ENCODE measurements at regions not wholly inside any gene's neighbourhood (a gene's known extent, or its start where the extent isn't known, plus 50 kb on each side); places are given as distances from the start of the nearest gene placed in this dataset.

- H2AFZ ChIP-seq: no peak overlapping the region
- no peak overlapping the region for H3K4me2 ChIP-seq (ENCODE audit: low read length)
- no peaks in the 10 kb centered on the region for H3K4me1 ChIP-seq
- H3K9ac ChIP-seq: no peak overlapping the region
- H3K27ac ChIP-seq: no peak overlapping the region
- no peak for TF ChIP-seq CTCF (IDR thresholded peaks at IDR 0.05)
- no peaks in the 10 kb centered on the region for H3K9me3 ChIP-seq (ENCODE audit: control insufficient read depth, low read length)
- no peaks in the 10 kb centered on the region for H3K27me3 ChIP-seq (ENCODE audit: control insufficient read depth, insufficient read depth, low read length)
- no peaks in the 10 kb centered on the region for H3K79me2 ChIP-seq
- no peaks in the 10 kb centered on the region for H3K36me3 ChIP-seq (ENCODE audit: control insufficient read depth, insufficient read depth, low read length)
- no peak overlapping the region for H3K4me3 ChIP-seq (ENCODE audit: low read depth, low read length)
Observed at GRCh38 chr2:144703852-144704708, 184.2 kb upstream of the ZEB2 start.

- H3K36me3 ChIP-seq (ENCODE audit: control insufficient read depth, insufficient read depth, low read length): no peaks in the 10 kb centered on the region
- no peaks in the 10 kb centered on the region for H3K9me3 ChIP-seq (ENCODE audit: control insufficient read depth, low read length)
- no peak overlapping the region for H3K4me2 ChIP-seq (ENCODE audit: low read length)
- no peak overlapping the region for H3K4me3 ChIP-seq (ENCODE audit: low read depth, low read length)
- H2AFZ ChIP-seq: no peak overlapping the region
- no peak for TF ChIP-seq CTCF (IDR thresholded peaks at IDR 0.05)
- no peak overlapping the region for H3K27ac ChIP-seq
- no peaks in the 10 kb centered on the region for H3K79me2 ChIP-seq
- no peaks in the 10 kb centered on the region for H3K27me3 ChIP-seq (ENCODE audit: control insufficient read depth, insufficient read depth, low read length)
- H3K4me1 ChIP-seq: no peaks in the 10 kb centered on the region
- H3K9ac ChIP-seq: no peak overlapping the region
Observed at GRCh38 chr2:144702051-144702450, 182.1 kb upstream of the ZEB2 start.

GRCh38 chr2:144701259-144701658 is 181.3 kb upstream of the ZEB2 start:
- no peaks in the 10 kb centered on the region for H3K27me3 ChIP-seq (ENCODE audit: control insufficient read depth, insufficient read depth, low read length)
- H3K4me3 ChIP-seq (ENCODE audit: low read depth, low read length): no peak overlapping the region
- no peak for TF ChIP-seq CTCF (IDR thresholded peaks at IDR 0.05)
- no peaks in the 10 kb centered on the region for H3K36me3 ChIP-seq (ENCODE audit: control insufficient read depth, insufficient read depth, low read length)
- H2AFZ ChIP-seq: no peak overlapping the region
- H3K4me2 ChIP-seq (ENCODE audit: low read length): no peak overlapping the region
- H3K9me3 ChIP-seq (ENCODE audit: control insufficient read depth, low read length): no peaks in the 10 kb centered on the region
- H3K27ac ChIP-seq: no peak overlapping the region
- no peaks in the 10 kb centered on the region for H3K4me1 ChIP-seq
- H3K79me2 ChIP-seq: no peaks in the 10 kb centered on the region
- H3K9ac ChIP-seq: no peak overlapping the region

- TF ChIP-seq CTCF (IDR thresholded peaks at IDR 0.05): no peak
- H2AFZ ChIP-seq: no peak overlapping the region
- no peaks in the 10 kb centered on the region for H3K27me3 ChIP-seq (ENCODE audit: control insufficient read depth, insufficient read depth, low read length)
- H3K79me2 ChIP-seq: no peaks in the 10 kb centered on the region
- no peak overlapping the region for H3K9ac ChIP-seq
- no peaks in the 10 kb centered on the region for H3K36me3 ChIP-seq (ENCODE audit: control insufficient read depth, insufficient read depth, low read length)
- no peak overlapping the region for H3K27ac ChIP-seq
- no peaks in the 10 kb centered on the region for H3K4me1 ChIP-seq
- no peak overlapping the region for H3K4me3 ChIP-seq (ENCODE audit: low read depth, low read length)
- H3K4me2 ChIP-seq (ENCODE audit: low read length): no peak overlapping the region
- no peaks in the 10 kb centered on the region for H3K9me3 ChIP-seq (ENCODE audit: control insufficient read depth, low read length)
Observed at GRCh38 chr2:144698156-144698555, 178.2 kb upstream of the ZEB2 start.

- TF ChIP-seq CTCF (IDR thresholded peaks at IDR 0.05): no peak
- H3K4me2 ChIP-seq (ENCODE audit: low read length): no peak overlapping the region
- H2AFZ ChIP-seq: no peak overlapping the region
Observed at GRCh38 chr2:144695657-144696056, 175.7 kb upstream of the ZEB2 start.

More at GRCh38 chr2:144695657-144696056, 175.7 kb upstream of the ZEB2 start:
- no peaks in the 10 kb centered on the region for H3K79me2 ChIP-seq
- H3K4me3 ChIP-seq (ENCODE audit: low read depth, low read length): no peak overlapping the region
- no peak overlapping the region for H3K27ac ChIP-seq
- H3K36me3 ChIP-seq (ENCODE audit: control insufficient read depth, insufficient read depth, low read length): no peaks in the 10 kb centered on the region
- no peak overlapping the region for H3K9ac ChIP-seq
- no peaks in the 10 kb centered on the region for H3K4me1 ChIP-seq
- no peaks in the 10 kb centered on the region for H3K27me3 ChIP-seq (ENCODE audit: control insufficient read depth, insufficient read depth, low read length)
- H3K9me3 ChIP-seq (ENCODE audit: control insufficient read depth, low read length): no peaks in the 10 kb centered on the region

Data from parathyroid adenoma (tissue), 2 donors.